IMR-90 (cell line): ENCODE measurements at regions not wholly inside any gene's neighbourhood (a gene's known extent, or its start where the extent isn't known, plus 50 kb on each side); places are given as distances from the start of the nearest gene placed in this dataset.

Source experiments
- MAZ ChIP-seq: IDR thresholded peaks from 2 replicates; pipeline ENCODE4 v1.6.1; 2012; ENCODE audit warnings: low read depth, mild to moderate bottlenecking, low read length, improper control_type of control experiment, moderate library complexity, borderline replicate concordance
- POLR2A ChIP-seq: IDR thresholded peaks from 2 replicates; pipeline ENCODE4 v1.6.1; 2012; ENCODE audit warnings: mild to moderate bottlenecking, low read depth, low read length
- RAD21 ChIP-seq: IDR thresholded peaks from 2 replicates; pipeline ENCODE4 v1.6.1; 2012; ENCODE audit warnings: low read length, improper control_type of control experiment

GRCh38 chr7:17617857-17618651 is 319.6 kb downstream of the AHR start:
- no peak for TF ChIP-seq RAD21
- TF ChIP-seq POLR2A: no peak
- no peak for TF ChIP-seq MAZ
